HepG2 (cell line): ENCODE measurements at regions not wholly inside any gene's neighbourhood (a gene's known extent, or its start where the extent isn't known, plus 50 kb on each side); places are given as distances from the start of the nearest gene placed in this dataset.

Experiments used
- ATAC-seq: fragments of 200-7000 bp; cut with Tn5 transposase; 3 replicates; pipeline ENCODE4 v1.9.1; 2020; ENCODE audit warnings: mild to moderate bottlenecking, moderate library complexity
- BruUV-seq: library from RNA; stranded (reverse); fragments of 400-500 nt; replicated peaks from 2 replicates; lab custom pipeline; 2021; lab: Mats Ljungman, UMichigan
- CTCF ChIA-PET: fragments of 300-600 bp; formaldehyde crosslinking; extraction: SDS; loops from one replicate; lab custom pipeline; 2021; ENCODE audit warnings: low total read pairs, inconsistent platforms, low intra/inter-chr PET ratio; lab: Yijun Ruan, JAX
- POLR2A ChIA-PET: fragments of 350-600 bp; sonication (Branson Sonifier 250); formaldehyde crosslinking; loops from one replicate; lab custom pipeline; 2020; ENCODE audit warnings: antibody characterized with exemption, inconsistent platforms; lab: Yijun Ruan, JAX
- DNase-seq: peaks from one replicate; pipeline ENCODE4 v3.0.0-alpha.2; 2015; ENCODE audit warnings: low spot score
- FAIRE-seq: peaks from 3 replicates; lab custom pipeline; 2011; peaks lifted over from hg19 to GRCh38; lab: Jason Lieb, UNC
- H2AFZ ChIP-seq: one replicate; pipeline ENCODE4 v1.6.1; 2011; ENCODE audit warnings: low read length, inconsistent platforms
- H3K27ac ChIP-seq: fragments of 300-600 bp; 3 replicates; pipeline ENCODE4 v1.8.0; 2011; ENCODE audit warnings: mixed run types, mild to moderate bottlenecking, mixed read lengths, low read length, inconsistent platforms; ENCODE audit not compliant: insufficient read depth; ENCODE audit errors: extremely low read length
- H3K27me3 ChIP-seq, 2 experiments: fragments of 200-600 bp in 1 of 2; 2 replicates in 1 of 2; 3 replicates in 1 of 2; pipeline versions ENCODE4 v1.6.0 to v1.8.0; 2011; ENCODE audit warnings: low read length in 2 of 2, mild to moderate bottlenecking in 2 of 2, moderate library complexity in 2 of 2, inconsistent platforms in 1 of 2; ENCODE audit not compliant: insufficient read depth in 2 of 2, control insufficient read depth in 1 of 2
- H3K36me3 ChIP-seq, 2 experiments: fragments of 200-600 bp in 1 of 2; replicated peaks in 1 of 2; 2 replicates in 1 of 2; 3 replicates in 1 of 2; pipeline versions ENCODE4 v1.5.1 to v1.8.0; 2011; ENCODE audit warnings: low read length in 2 of 2, inconsistent platforms in 1 of 2; ENCODE audit not compliant: insufficient read depth in 2 of 2, control insufficient read depth in 1 of 2
- H3K4me1 ChIP-seq: 2 replicates; pipeline ENCODE4 v1.5.1; 2012; ENCODE audit warnings: low read length, inconsistent platforms; ENCODE audit not compliant: insufficient read depth
- H3K4me2 ChIP-seq: 2 replicates; pipeline ENCODE4 v1.6.0; 2011; ENCODE audit warnings: low read depth, low read length, inconsistent platforms
- H3K4me3 ChIP-seq, 3 experiments: fragments of 200-600 bp in 1 of 3; sonication (generic), shearing (Covaris generic) in 1 of 3; replicated peaks in 1 of 3; 2 replicates each; pipeline ENCODE4 v1.5.1; 2011 to 2016; ENCODE audit warnings: low read length in 3 of 3, inconsistent platforms in 2 of 3, low read depth in 2 of 3, mild to moderate bottlenecking in 2 of 3, control low read depth in 1 of 3, mixed read lengths in 1 of 3; ENCODE audit not compliant: insufficient read depth in 1 of 3
- H3K79me2 ChIP-seq: one replicate; pipeline ENCODE4 v1.6.1; 2011; ENCODE audit warnings: low read length, inconsistent platforms; ENCODE audit not compliant: insufficient read depth
- H3K9ac ChIP-seq: 2 replicates; pipeline ENCODE4 v1.6.0; 2011; ENCODE audit warnings: mild to moderate bottlenecking, low read depth, low read length, inconsistent platforms; ENCODE audit not compliant: insufficient read depth
- H3K9me3 ChIP-seq: 2 replicates; pipeline ENCODE4 v1.5.1; 2012; ENCODE audit warnings: mild to moderate bottlenecking, low read length
- H4K20me1 ChIP-seq: 2 replicates; pipeline ENCODE4 v1.6.0; 2011; ENCODE audit warnings: inconsistent platforms, mild to moderate bottlenecking, low read length, moderate library complexity; ENCODE audit not compliant: insufficient read depth
- DMTF1 ChIP-seq: sonication (generic); formaldehyde crosslinking; IDR thresholded peaks from 2 replicates; pipeline ENCODE4 v1.4.0; 2020; ENCODE audit warnings: mild to moderate bottlenecking, missing genetic modification reagents
- GRHL1 ChIP-seq: sonication (generic); formaldehyde crosslinking; conservative IDR thresholded peaks from 2 replicates; pipeline ENCODE4 v1.8.0; 2022; ENCODE audit warnings: missing genetic modification reagents
- KDM5B ChIP-seq: sonication (generic); formaldehyde crosslinking; IDR thresholded peaks from 2 replicates; pipeline ENCODE4 v1.4.0; 2020; ENCODE audit warnings: missing genetic modification reagents, mild to moderate bottlenecking, borderline replicate concordance
- KLF16 ChIP-seq, 2 experiments: sonication (generic) in 1 of 2; formaldehyde crosslinking in 1 of 2; IDR thresholded peaks; 2 replicates each; pipeline versions ENCODE4 v1.6.1 to v1.8.0; 2016 to 2023; ENCODE audit warnings: missing genetic modification reagents in 2 of 2, missing compliant biosample characterization in 1 of 2
- MIER2 ChIP-seq: IDR thresholded peaks from 2 replicates; pipeline ENCODE4 v1.6.1; 2016; ENCODE audit warnings: missing biosample characterization, missing genetic modification reagents
- NR3C1 ChIP-seq: sonication (generic); formaldehyde crosslinking; IDR thresholded peaks from 2 replicates; pipeline ENCODE4 v1.4.0; 2020; ENCODE audit warnings: missing genetic modification reagents
- RAD51 ChIP-seq: fragments of 450-650 bp; IDR thresholded peaks from 2 replicates; pipeline ENCODE4 v1.6.1; 2016; ENCODE audit warnings: borderline replicate concordance
- TAF15 ChIP-seq: fragments of 200-400 bp; formaldehyde crosslinking; IDR thresholded peaks from one replicate; pipeline ENCODE4 v1.6.1; 2018; ENCODE audit warnings: mild to moderate bottlenecking, low read depth, low read length; ENCODE audit not compliant: poor library complexity, severe bottlenecking
- TBX3 ChIP-seq: fragments of 450-650 bp; IDR thresholded peaks from 2 replicates; pipeline ENCODE4 v1.6.1; 2017; ENCODE audit warnings: antibody characterized with exemption, mild to moderate bottlenecking, inconsistent platforms, borderline replicate concordance
- ZNF136 ChIP-seq: sonication (generic); formaldehyde crosslinking; IDR thresholded peaks from 2 replicates; pipeline ENCODE4 v1.8.1; 2022; ENCODE audit warnings: low read depth, mild to moderate bottlenecking, moderate library complexity, missing genetic modification reagents
- ZNF235 ChIP-seq: sonication (generic); formaldehyde crosslinking; IDR thresholded peaks from 2 replicates; pipeline ENCODE4 v1.8.1; 2023; ENCODE audit warnings: mild to moderate bottlenecking, missing genetic modification reagents, borderline replicate concordance
- ZNF691 ChIP-seq: sonication (generic); formaldehyde crosslinking; IDR thresholded peaks from 2 replicates; pipeline ENCODE4 v1.4.0; 2020; ENCODE audit warnings: missing genetic modification reagents, low read depth, mild to moderate bottlenecking, borderline replicate concordance
- ZNF83 ChIP-seq: sonication (generic); formaldehyde crosslinking; IDR thresholded peaks from 2 replicates; pipeline ENCODE4 v1.4.0; 2020; ENCODE audit warnings: missing genetic modification reagents, mild to moderate bottlenecking, borderline replicate concordance
- WGBS: methylation state at CpG from one replicate; pipeline ENCODE4 v1.1.6; 2017; ENCODE audit warnings: low lambda C conversion rate; 5-methylcytosine and 5-hydroxymethylcytosine counted together
- in situ Hi-C: cut with HindIII; loops from 2 replicates; pipeline ENCODE4 v1.10.0; 2017; ENCODE audit warnings: low pct_unique_long_range_greater_than_20kb; ENCODE audit not compliant: extremely low pct_ligation_motif_present
- intact Hi-C: fragments of 100-400 bp; cut with micrococcal nuclease; formaldehyde crosslinking; loops from one replicate; pipeline ENCODE4 v1.10.0; 2022; ENCODE audit not compliant: unreplicated experiment

GRCh38 chrX:42602566-42602965, 175.4 kb downstream of the PPP1R2C start:
- H3K27me3 ChIP-seq = no peaks in the 10 kb centered on the region
- no peak overlapping the region for H3K4me2 ChIP-seq
- no peaks in the 10 kb centered on the region for H4K20me1 ChIP-seq
- no peak overlapping the region for H2AFZ ChIP-seq
- H3K9ac ChIP-seq = no peak overlapping the region
- in situ Hi-C loops (no loop called here), intact Hi-C loops (no loop called here)
- ChIA-PET CTCF (no interaction called here), POLR2A (no interaction called here)
- no TSS peak for BruUV-seq
- DNase-seq (no peak), FAIRE-seq (no peak)
- no peak overlapping the region for H3K4me3 ChIP-seq
- WGBS = no CpG with 5 or more reads among the region's 1 CpG
- H3K9me3 ChIP-seq = no peaks in the 10 kb centered on the region
- no peak overlapping the region for H3K27ac ChIP-seq
- no peaks in the 10 kb centered on the region for H3K4me1 ChIP-seq
- H3K79me2 ChIP-seq = no peaks in the 10 kb centered on the region
- H3K36me3 ChIP-seq = no peaks in the 10 kb centered on the region
- TF ChIP-seq NR3C1 (CRISPR knock-in tag) (no peak), KDM5B (CRISPR knock-in tag) (no peak), ZNF136 (CRISPR knock-in tag) (no peak), MIER2 (CRISPR knock-in tag) (no peak), RAD51 (no peak), DMTF1 (CRISPR knock-in tag) (no peak), ZNF691 (CRISPR knock-in tag) (no peak), GRHL1 (CRISPR knock-in tag) (no peak), KLF16 (CRISPR knock-in tag; IDR thresholded peaks at IDR 0.05) (no peak), ZNF83 (CRISPR knock-in tag) (no peak), TAF15 (no peak), ZNF235 (CRISPR knock-in tag) (no peak), TBX3 (no peak)
- TF ChIP-seq, all 625 proteins: peak for 0
- ATAC-seq = no peak
